ENCODE measurements at regions not wholly inside any gene's neighbourhood (a gene's known extent, or its start where the extent isn't known, plus 50 kb on each side); places are given as distances from the start of the nearest gene placed in this dataset.

GRCh38 chr6:134624781-134625180, 306.9 kb upstream of the SGK1 start:
- H3K27ac ChIP-seq (ENCODE audit: low read depth, low read length), result no peak overlapping the region
- no peak overlapping the region for H4K8ac ChIP-seq (ENCODE audit: extremely low read depth, insufficient read depth, low read length)
- no peaks in the 10 kb centered on the region for H3K79me2 ChIP-seq (ENCODE audit: control insufficient read depth in 1 of 2, insufficient read depth in 2 of 2, low read length in 2 of 2)
- no peaks in the 10 kb centered on the region; a peak in 1 of 7 replicates for H3K4me1 ChIP-seq (replicated peaks in 1 of 4; ENCODE audit: control insufficient read depth in 3 of 4, insufficient read depth in 4 of 4, low read length in 3 of 4)
- 95% methylated on average over 6 of the region's 6 CpGs; no CpG with 5 or more reads in 1 of the 2 experiments for WGBS, 2 experiments (ENCODE audit: extremely low coverage in 1 of 2, insufficient coverage in 1 of 2, insufficient read length in 1 of 2, insufficient replicate concordance in 2 of 2, low coverage in 1 of 2, low lambda C conversion rate in 2 of 2, missing lambda C conversion rate in 1 of 2)
- H3K14ac ChIP-seq (ENCODE audit: insufficient read length), result no peak overlapping the region
- H3K36me3 ChIP-seq (ENCODE audit: control insufficient read depth in 2 of 4, insufficient read depth in 4 of 4, low read length in 3 of 4), result no peaks in the 10 kb centered on the region
- POLR2A ChIA-PET (ENCODE audit: partially characterized antibody), result no interaction called here
- H3K9ac ChIP-seq (replicated peaks in 1 of 4; ENCODE audit: extremely low read depth in 1 of 4, low read depth in 3 of 4, low read length in 3 of 4), result no peak overlapping the region
- H3K4me2 ChIP-seq (ENCODE audit: insufficient read depth in 1 of 2, low read depth in 2 of 2, low read length in 2 of 2), result no peak overlapping the region
- H4K5ac ChIP-seq (ENCODE audit: insufficient read length, low read depth, low read length), result no peak overlapping the region
- no peaks in the 10 kb centered on the region for H4K20me1 ChIP-seq (replicated peaks in 1 of 2; ENCODE audit: control insufficient read depth in 1 of 2, insufficient read depth in 2 of 2, low read length in 2 of 2)
- H2BK120ac ChIP-seq (replicated peaks; ENCODE audit: low read depth, low read length), result no peak overlapping the region
- FAIRE-seq (no peak), DNase-seq (ENCODE audit: low read depth in 1 of 2, low spot score in 2 of 2) (no peak)
- H3K9me3 ChIP-seq (ENCODE audit: insufficient read depth in 2 of 2, low read depth in 1 of 2, low read length in 1 of 2), result no peaks in the 10 kb centered on the region
- no peak overlapping the region for H3K23ac ChIP-seq (ENCODE audit: insufficient read length)
- no peaks in the 10 kb centered on the region for H3K79me1 ChIP-seq (ENCODE audit: low read depth, low read length)
- H3K4me3 ChIP-seq (ENCODE audit: extremely low read depth in 1 of 4, insufficient read depth in 2 of 4, low read depth in 3 of 4, low read length in 4 of 4), result no peak overlapping the region
- H2BK12ac ChIP-seq (ENCODE audit: low read depth, low read length), result no peak overlapping the region
- CTCF ChIA-PET (ENCODE audit: partially characterized antibody), result interaction anchor here (0.6 to 5.5 kb wide), 3 partner anchors 16 to 469 kb away, joined by 3 to 34 read pairs (median 6); no protein-coding TSS in a partner anchor
- H2BK20ac ChIP-seq (ENCODE audit: low read length), result no peak overlapping the region
- no peak overlapping the region for H3K56ac ChIP-seq (replicated peaks; ENCODE audit: insufficient read length, low read depth, low read length)
- H2AFZ ChIP-seq (ENCODE audit: low read length), result no peak overlapping the region
- H4K91ac ChIP-seq (replicated peaks; ENCODE audit: insufficient read length, low read length), result no peak overlapping the region
- TF ChIP-seq RAD21 (IDR thresholded peaks at IDR 0.05 in 1 of 2, conservative IDR thresholded peaks at IDR 0.05 in 1 of 2; ENCODE audit: low read depth in 2 of 2, low read length in 2 of 2) (no peak), MAFK (IDR thresholded peaks at IDR 0.05; ENCODE audit: low read depth, low read length) (no peak), KDM1A (IDR thresholded peaks at IDR 0.05; ENCODE audit: borderline replicate concordance, low read length) (no peak), PHF8 (conservative IDR thresholded peaks at IDR 0.05; ENCODE audit: low read depth, low read length) (no peak), POLR2A (IDR thresholded peaks at IDR 0.05; ENCODE audit: control extremely low read depth in 1 of 2, low read depth in 2 of 2, low read length in 2 of 2) (no peak), POU5F1 (IDR thresholded peaks at IDR 0.05; ENCODE audit: low read depth, low read length) (no peak), SIN3A (conservative IDR thresholded peaks at IDR 0.05 in 1 of 2, IDR thresholded peaks at IDR 0.05 in 1 of 2; ENCODE audit: low read depth in 1 of 2, low read length in 2 of 2) (no peak), TAF1 (IDR thresholded peaks at IDR 0.05; ENCODE audit: low read depth, low read length) (no peak), CREB1 (IDR thresholded peaks at IDR 0.05) (no peak), EP300 (IDR thresholded peaks at IDR 0.05; ENCODE audit: borderline replicate concordance in 1 of 2, low read depth in 2 of 2, low read length in 2 of 2) (no peak), RNF2 (IDR thresholded peaks at IDR 0.05; ENCODE audit: borderline replicate concordance, low read depth, low read length, missing control alignments, poor library complexity, severe bottlenecking) (no peak), POLR2AphosphoS5 (IDR thresholded peaks at IDR 0.05; ENCODE audit: low read depth, low read length) (no peak), EGR1 (IDR thresholded peaks at IDR 0.05; ENCODE audit: borderline replicate concordance, low read depth, low read length) (no peak), KDM5A (IDR thresholded peaks at IDR 0.05; ENCODE audit: low read length) (no peak), MAX (IDR thresholded peaks at IDR 0.05) (no peak)
- no peaks in the 10 kb centered on the region for H3K27me3 ChIP-seq (replicated peaks in 1 of 4; ENCODE audit: control insufficient read depth in 3 of 4, extremely low read depth in 1 of 4, insufficient read depth in 3 of 4, low read length in 3 of 4)
- no peak overlapping the region for H2AK5ac ChIP-seq (ENCODE audit: low read depth, low read length)
- no peak overlapping the region for H2BK15ac ChIP-seq (ENCODE audit: low read length)
- H3K23me2 ChIP-seq (ENCODE audit: low read depth, low read length), result no peaks in the 10 kb centered on the region
- H2BK5ac ChIP-seq (ENCODE audit: low read depth, low read length), result no peak overlapping the region
- no peak overlapping the region for H3K18ac ChIP-seq (ENCODE audit: extremely low read depth, low read length)
- H3K4ac ChIP-seq (replicated peaks; ENCODE audit: insufficient read length, low read depth, low read length), result no peak overlapping the region
